ENCODE measurements at regions not wholly inside any gene's neighbourhood (a gene's known extent, or its start where the extent isn't known, plus 50 kb on each side); places are given as distances from the start of the nearest gene placed in this dataset.

DNA sequence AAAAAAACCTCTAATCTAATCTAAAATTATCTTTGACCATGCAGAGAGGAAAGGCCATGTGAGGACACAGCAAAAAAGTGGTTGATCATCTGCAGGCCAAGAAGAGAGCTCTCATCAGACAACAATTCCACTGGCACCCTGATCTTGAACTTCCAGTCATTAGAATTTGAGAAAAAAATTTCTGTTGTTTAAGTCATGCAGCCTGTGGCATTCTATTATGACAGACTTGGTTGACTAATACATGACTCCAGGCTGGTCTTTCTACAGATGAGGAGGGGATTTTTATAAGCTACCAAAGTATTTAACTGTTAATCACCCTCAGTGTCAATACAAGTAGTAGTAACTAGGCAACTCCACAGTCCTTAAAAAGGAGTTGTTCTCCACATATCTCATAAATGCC lies 358.5 kb upstream of the RGMB start:
- intact Hi-C loops (cut with DNase I), result no loop called here
- no peak for DNase-seq (ENCODE audit: low spot score)

DNA sequence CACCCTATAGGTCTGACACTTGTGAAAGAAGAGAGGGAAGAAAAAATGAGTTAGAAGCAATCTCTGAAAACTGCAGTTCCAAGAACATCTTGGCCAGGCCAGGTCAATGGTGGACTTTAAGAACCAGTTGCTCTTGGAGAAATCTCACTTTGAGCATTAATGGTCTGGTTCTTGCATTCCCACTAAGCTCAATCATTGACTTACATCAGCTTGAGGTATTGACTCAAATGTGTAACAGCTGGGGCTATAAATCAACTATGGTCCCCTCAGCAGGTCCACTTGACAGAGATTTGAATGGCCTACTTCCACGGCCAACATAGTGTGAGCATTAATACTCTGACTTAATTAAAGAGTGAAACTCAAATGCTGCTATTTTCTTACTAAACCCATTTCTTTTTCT lies 357.8 kb upstream of the RGMB start:
- DNase-seq (ENCODE audit: low spot score), result no peak
- intact Hi-C loops (cut with DNase I), result no loop called here

DNA sequence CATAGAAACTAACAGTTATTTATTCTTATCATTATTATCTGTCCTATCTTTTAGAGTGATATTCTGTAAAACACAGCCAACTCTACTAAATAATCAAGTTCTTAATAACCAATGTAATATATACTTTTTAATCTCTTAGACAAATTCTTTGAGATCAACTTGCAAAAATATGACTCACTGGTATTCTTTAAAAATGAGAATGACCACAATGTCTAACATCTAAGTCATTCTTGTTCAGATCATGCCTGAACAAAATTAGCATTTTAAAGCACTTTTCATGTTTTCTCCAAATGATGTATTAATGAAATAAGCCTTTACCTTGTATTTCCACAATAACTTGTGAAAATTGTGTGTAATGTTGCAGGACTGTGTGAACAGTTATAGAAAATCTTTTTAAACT lies 356.9 kb upstream of the RGMB start:
- intact Hi-C loops (cut with DNase I), result no loop called here
- no peak for DNase-seq (ENCODE audit: low spot score)

DNA sequence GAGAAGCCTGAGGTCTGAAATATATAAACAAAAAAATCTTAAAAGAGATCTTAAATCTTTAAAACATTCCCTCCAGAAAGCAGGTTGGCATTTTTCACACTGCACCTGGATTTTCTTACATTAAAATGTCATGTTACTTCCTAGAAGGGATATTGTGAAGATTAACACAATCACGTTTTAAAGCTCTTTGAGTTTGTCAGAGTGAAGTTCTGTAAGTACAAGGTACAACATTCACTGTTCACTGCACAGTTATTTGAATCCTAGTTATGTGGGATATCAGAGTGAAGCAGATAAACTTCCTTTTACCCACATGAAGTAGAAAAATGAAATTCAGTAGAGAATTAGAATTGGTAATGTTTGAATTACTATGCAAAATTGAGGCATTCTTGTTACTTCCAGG lies 353.6 kb upstream of the RGMB start:
- no peak for DNase-seq (ENCODE audit: low spot score)
- intact Hi-C loops (cut with DNase I), result no loop called here

DNA sequence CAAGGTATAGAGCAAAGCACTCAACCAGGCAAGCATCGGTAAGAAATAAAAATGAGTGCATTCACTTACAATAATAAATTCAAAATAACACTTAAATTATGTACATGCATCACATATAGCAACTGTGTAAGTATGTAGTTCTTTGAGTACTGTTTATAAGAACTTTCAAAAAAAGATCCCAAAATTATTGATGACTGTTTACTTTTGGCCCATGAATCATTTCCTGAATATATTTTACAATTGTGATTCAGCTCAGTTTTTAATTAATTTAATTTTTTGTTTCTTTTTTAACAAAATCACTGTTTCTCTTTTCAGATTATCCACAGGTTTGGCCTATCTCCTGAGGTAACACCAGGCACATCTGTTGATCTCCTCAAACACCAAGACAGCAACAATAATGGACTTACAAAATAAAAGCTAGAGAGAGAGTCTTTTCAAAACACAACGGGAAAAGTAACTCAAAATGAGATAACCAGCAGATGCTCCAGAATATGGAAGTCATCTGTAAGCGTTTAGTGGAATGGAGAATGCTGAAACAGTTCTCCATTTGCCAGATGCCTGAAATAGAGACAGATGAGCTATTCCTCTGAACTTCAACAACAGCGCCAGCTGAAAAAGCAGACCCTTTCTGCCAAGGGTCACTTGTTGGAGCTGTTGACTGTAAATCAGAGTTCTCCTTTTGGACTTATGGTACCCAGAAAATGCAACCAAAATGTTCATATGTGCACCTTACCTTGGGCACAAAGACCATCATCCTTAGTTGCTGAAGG lies 348.6 kb upstream of the RGMB start:
- intact Hi-C loops (cut with DNase I), result no loop called here
- DNase-seq (ENCODE audit: low spot score), result no peak

DNA sequence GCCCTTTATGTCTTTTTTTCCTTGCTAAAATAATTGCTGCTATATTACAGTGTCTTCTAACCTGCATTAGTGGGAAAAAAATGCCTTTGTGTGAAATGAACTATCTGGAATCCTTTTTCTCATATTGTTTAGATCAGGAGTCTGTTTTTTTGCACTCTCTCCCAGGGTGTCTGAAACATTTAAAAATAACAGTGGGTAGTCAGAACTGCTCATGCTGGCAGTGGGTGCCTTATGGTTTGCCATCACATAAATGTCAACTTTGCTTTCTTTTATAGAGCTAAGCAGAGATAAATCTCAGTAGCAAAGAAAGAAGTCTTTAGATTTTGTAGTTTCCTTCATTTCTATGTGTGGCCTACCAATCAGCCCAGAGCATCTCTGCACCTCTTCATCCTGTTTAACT lies 347.8 kb upstream of the RGMB start:
- no peak for DNase-seq (ENCODE audit: low spot score)
- intact Hi-C loops (cut with DNase I), result no loop called here

DNA sequence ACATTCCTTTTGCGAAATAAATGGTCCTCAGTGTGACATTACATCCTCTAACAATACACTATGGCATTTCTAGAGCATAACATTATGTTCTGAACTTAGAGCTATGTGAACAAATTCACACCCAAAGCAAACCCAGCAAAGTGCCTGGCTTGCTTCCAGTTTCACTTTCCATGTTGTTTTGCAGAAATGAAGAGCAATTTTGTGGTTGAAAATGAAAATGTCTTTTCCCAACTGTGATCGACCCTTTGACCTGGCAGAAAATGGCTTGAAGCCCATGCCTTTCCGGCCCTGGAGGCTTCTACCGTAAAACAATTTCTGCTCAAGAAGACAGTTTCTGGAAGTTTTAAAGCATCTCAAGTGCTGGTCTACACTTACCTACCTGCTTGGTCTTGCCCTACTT lies 344.7 kb upstream of the RGMB start:
- intact Hi-C loops (cut with DNase I), result no loop called here
- DNase-seq (ENCODE audit: low spot score), result no peak

DNA sequence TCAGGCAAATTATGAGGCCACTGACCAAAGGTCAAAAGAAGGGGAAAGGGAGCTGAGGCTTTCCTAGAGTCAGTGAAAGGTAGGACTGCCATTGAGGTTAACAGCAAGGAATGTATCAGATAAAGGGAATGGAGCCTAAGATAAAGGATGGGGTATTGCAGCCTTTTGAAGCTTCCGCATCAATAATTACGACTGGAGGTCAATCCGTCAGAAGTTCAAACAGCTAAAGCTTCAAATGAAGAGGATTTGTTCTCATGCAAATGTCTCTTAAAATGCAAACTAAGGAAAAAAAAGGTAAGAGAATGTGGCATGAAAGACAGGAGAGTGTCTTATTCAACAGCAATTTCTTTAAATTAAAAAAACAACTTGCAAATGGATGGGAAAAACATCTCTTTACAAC lies 341.1 kb upstream of the RGMB start:
- intact Hi-C loops (cut with DNase I), result no loop called here
- no peak for DNase-seq (ENCODE audit: low spot score)

DNA sequence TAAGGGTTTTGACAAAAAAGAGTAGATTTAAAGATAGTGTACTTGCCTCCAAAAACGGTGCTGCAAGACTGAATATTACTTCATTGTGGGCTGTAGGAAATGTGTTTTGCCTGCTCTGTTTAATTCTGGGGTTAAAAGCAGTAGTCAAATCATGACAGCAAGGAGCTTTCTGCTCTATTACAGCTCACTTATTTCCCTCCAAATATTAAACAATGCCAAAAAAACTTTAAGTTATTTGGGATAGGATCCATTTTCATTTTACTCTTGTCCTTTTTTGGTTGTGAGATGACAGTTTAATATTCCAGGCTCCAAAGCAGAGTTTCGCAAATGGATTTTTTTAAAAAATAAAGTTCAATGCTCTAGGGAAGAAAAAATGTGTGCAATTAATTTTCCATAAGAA lies 340.4 kb upstream of the RGMB start:
- intact Hi-C loops (cut with DNase I), result no loop called here
- no peak for DNase-seq (ENCODE audit: low spot score)

DNA sequence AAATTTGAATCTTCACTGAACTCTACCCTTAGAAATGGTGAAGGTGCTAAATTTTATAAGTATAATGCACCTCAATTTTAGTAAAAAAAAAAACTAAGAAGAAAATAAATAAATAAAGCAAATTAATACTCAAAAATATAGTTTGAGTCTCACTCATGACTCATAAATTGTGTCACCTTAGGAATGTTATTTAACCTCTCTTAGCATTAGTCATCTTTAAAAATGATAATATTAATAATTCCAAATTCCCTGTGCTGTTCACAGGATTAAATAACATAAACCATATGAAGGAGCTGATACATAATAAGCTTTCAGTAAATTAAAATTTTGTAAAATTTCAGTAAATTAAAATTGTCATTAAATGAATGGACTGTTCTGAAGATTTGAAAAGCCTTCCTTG lies 339.8 kb upstream of the RGMB start:
- intact Hi-C loops (cut with DNase I), result no loop called here
- no peak for DNase-seq (ENCODE audit: low spot score)

DNA sequence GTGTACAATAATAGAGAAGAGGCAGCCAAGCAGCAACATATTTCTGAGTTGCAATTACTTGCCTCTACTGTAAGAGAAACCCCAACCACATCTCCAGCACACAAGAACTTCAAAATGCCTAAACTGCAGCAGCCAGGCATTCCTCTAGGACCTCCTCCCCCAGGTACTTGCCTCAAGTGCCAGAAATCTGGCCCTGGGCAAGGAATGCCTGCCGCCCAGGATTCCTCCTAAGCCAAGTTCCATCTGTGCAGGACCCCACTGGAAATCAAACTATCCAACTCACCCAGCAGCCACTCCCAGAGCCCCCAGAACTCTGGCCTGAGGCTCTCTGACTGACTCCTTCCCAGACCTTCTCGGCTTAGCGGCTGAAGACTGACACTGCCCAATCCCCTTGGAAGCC lies 336.8 kb upstream of the RGMB start:
- DNase-seq (ENCODE audit: low spot score), result no peak
- intact Hi-C loops (cut with DNase I), result no loop called here

DNA sequence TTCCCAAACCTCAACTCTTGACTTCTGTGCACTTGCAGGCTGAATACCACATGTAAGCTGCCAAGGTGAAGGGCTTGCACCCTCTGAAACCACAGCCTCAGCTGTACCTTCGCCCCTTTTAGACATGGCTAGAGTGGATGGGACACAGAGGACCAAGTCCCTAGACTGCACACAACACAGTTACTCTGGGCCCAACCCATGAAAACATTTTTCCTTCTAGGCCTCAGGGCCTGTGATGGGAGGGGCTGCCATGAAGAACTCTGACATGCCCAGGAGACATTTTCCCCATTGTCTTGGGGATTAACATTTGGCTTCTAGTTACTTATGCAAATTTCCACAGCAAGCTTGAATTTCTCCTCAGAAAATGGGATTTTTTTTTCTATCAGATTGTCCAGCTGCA lies 331.0 kb upstream of the RGMB start:
- no peak for DNase-seq (ENCODE audit: low spot score)
- intact Hi-C loops (cut with DNase I), result no loop called here

DNA sequence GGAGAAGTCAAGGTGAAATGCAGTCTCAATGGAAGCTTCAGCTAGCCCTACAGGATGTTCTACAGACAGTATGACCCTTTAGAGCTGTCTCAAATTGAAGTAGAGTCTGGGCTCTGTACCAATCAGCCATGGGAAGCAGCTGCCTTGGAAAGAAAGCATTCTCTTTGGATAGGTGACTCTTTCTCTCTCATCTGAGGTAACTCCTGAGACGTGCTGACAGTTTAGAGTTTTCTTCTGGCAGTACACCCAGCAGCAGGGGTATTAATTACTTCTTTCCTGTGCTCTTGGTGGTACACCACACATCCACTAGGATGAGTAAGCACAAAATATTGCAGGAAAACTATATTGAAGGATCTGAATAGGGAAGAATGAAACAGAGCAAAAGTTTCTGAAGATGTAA lies 329.6 kb upstream of the RGMB start:
- intact Hi-C loops (cut with DNase I), result no loop called here
- no peak for DNase-seq (ENCODE audit: low spot score)

DNA sequence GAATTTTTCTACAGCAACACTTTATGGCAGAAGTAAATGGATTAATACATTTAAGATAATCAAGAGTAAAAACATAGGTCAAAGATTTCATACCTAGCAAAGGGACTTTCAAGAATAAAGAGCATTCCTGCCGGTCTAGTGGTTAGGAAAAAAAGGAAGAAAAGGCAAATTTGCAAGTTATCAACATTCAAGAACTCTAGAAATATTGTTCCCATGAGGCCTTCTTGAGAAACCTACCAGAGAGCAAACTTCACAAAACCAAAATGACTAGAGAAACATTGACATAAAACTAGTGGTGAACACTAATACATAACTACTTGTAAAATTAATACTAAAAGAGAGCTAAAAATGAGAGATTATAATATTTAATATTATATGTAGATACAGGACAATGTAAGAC lies 320.2 kb upstream of the RGMB start:
- no peak for DNase-seq (ENCODE audit: low spot score)
- intact Hi-C loops (cut with DNase I), result loop anchor here in 1 of 2 donors (5.0 kb wide), 1 partner anchor 1836 kb away; no protein-coding TSS in a partner anchor

DNA sequence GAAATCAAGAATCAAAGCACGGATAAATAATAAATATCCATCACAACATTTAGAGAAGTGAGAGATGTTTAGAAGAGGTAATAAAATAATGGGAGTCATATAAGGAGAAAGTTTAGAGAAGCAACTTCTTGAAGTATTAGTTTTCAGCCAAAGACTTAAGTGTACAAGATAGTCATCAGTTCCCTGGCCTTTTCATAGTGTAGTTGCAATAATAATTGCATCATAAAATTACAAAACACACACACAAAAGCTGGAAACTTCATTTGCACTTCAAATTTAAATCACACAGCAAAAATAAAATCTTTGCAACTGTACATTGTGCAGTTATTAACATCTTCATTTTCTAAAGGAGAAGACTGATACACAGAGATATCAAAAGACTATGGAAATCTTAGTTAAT lies 319.1 kb upstream of the RGMB start:
- intact Hi-C loops (cut with DNase I), result loop anchor here in 1 of 2 donors (5.0 kb wide), 1 partner anchor 1837 kb away; no protein-coding TSS in a partner anchor
- DNase-seq (ENCODE audit: low spot score), result no peak

DNA sequence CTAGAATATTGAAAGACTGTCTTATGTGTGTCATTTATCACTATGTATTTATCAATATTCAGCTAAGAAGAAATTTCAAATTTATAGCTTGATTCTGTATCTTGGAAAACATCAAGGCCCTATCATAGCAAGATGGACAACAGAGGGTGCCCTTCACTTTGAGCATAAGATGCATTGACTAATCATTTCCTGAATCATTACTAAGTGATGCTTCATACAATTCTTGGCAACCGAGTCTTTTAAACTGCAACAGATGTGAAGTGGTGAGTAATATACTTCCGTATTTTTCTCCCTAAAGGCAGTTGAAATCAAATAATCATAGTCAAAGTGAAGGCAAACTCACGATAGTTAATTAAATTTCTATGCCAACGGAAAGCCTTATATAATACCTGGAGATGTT lies 318.6 kb upstream of the RGMB start:
- intact Hi-C loops (cut with DNase I), result loop anchor here in 1 of 2 donors (5.0 kb wide), 1 partner anchor 1838 kb away; no protein-coding TSS in a partner anchor
- DNase-seq (ENCODE audit: low spot score), result no peak

DNA sequence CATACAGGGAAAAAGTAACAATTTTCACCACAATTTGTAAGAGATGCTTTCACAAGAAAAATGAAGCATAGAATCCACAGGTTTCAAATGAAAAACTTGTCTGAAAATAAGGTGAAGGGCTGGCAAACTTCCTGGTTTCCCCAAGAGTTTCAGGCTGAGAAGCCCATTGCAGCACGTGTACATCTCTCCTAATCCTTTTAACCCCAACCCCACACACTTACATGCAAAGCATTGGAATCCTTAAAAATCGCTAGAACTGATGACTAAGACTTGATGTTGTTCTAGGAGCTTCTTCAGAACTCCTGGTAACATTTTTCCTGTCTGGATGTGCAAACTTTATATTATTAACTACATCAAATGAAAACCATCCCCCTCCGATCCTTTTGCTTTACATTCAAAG lies 317.8 kb upstream of the RGMB start:
- intact Hi-C loops (cut with DNase I), result no loop called here
- DNase-seq (ENCODE audit: low spot score), result no peak

DNA sequence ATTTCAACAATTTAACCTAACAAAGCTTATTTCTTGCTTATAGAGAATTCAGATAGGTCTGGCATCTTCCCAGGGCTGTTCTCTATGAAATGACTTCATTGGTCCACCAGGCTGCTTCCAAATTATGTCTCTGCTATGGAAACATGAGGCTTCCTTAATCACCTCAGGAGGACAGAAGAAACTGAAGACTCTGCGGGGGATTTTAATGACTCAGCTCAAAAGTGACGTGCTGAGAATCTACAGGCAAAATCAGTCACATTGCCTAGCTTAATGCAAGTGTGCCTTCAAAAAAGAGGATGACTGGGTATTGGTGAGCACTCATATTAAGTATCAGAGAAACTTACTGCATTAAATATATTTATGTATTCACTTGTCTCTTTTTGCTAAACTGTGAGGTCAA lies 315.5 kb upstream of the RGMB start:
- intact Hi-C loops (cut with DNase I), result no loop called here

DNA sequence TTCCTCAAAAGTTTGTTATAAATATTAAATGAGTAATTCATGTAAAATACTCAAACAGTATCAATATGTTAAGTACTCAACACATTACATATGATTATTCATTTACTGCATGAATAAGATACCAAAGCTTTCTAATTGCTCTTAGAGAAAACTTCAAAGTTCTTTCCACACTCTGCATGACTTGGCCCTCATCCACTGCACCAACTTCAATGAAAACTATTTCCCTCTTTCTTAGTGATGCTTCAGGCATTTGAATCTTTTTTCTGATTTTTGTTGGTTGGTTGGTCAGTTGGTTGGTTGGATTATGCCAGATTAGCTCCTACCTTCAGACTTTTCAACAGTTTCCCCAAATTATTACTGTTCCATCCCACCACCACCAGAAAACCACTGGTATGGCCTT lies 314.7 kb upstream of the RGMB start:
- DNase-seq (ENCODE audit: low spot score), result no peak
- intact Hi-C loops (cut with DNase I), result no loop called here

More for the DNA sequence above, 315.5 kb upstream of the RGMB start:
- DNase-seq (ENCODE audit: low spot score), result no peak

DNA sequence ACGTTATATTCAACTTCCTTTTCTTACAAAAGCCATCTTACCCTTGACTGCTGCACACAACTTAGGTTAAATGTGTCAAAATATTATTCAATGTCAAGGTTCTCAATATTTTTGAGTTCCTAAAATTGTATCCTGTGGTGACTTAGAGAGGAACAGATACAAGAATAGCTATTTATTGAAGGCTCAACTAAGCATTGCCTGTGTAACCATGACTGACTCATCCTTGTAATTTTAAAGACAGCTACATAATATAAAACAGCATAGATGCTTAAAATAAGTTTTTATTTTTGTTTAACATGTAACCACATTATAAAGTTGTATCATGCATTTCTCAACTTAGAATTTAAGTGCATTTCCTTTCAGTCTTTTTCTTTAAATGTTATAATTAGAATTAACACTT lies 312.9 kb upstream of the RGMB start:
- DNase-seq (ENCODE audit: low spot score), result no peak
- intact Hi-C loops (cut with DNase I), result no loop called here

DNA sequence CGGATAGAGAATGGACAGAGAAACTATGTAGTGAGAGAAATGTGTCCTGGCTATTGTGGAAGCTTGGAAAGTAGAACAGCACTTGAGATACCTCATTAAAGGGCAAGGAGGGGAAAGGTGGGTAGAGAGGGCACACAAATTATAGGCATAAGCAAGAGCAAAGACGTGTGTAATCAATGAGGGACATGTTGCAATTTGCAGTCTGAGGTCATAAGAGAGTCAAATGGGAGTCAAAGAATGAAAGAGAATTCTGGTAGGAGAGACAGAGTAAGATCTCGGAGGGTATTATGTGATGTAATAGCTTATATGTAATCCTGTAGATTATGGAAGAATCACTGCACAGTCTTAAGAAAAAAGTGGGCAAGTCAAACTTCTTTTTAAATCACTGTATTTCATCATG lies 312.0 kb upstream of the RGMB start:
- DNase-seq (ENCODE audit: low spot score), result no peak
- intact Hi-C loops (cut with DNase I), result no loop called here

DNA sequence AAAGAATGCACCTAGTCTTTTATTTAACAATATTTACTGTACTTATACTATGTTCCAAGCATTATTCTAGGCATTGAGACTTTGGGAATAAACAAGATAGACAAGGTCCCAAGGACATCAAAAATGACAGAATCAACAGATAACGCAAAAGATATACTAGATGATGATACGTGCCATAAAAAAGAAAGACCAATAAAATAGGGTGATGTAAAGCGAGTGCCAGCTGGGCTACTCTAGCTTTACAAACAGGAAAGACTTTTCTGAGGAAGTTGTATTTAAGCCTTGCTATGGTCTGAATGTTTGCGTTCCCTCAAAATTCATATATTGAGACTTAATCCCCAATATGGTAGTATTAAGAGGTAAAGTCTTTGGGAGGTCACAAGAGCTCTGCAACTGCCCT lies 310.2 kb upstream of the RGMB start:
- no peak for DNase-seq (ENCODE audit: low spot score)
- intact Hi-C loops (cut with DNase I), result no loop called here
